Loucy (cell line): ENCODE measurements at regions not wholly inside any gene's neighbourhood (a gene's known extent, or its start where the extent isn't known, plus 50 kb on each side); places are given as distances from the start of the nearest gene placed in this dataset.

Experiments used
- CTCF ChIP-seq: fragments of 200-600 bp; sonication (generic); conservative IDR thresholded peaks from 2 replicates; pipeline ENCODE4 v1.5.1; 2014; ENCODE audit warnings: mild to moderate bottlenecking, antibody characterized with exemption, low read length
- EZH2phosphoT487 ChIP-seq: fragments of 200-600 bp; IDR thresholded peaks from 2 replicates; pipeline ENCODE4 v1.6.1; 2018; ENCODE audit warnings: antibody characterized with exemption, mild to moderate bottlenecking, moderate library complexity, borderline replicate concordance

GRCh38 chr3:25153136-25153535 lies 274.9 kb upstream of the RARB start:
- no peak for TF ChIP-seq CTCF
- no peak for TF ChIP-seq EZH2phosphoT487
